Left lobe of liver (tissue), 2 donors: ENCODE measurements at regions not wholly inside any gene's neighbourhood (a gene's known extent, or its start where the extent isn't known, plus 50 kb on each side); places are given as distances from the start of the nearest gene placed in this dataset.
"Not testable (repeated sequence)": the region's sequence is repeated elsewhere in the genome, so short reads cannot be mapped to it uniquely, and the experiment has no call there.

Source experiments
- ATAC-seq: fragments of 200-7000 bp; cut with Tn5 transposase; one replicate; pipeline ENCODE4 v1.9.1; 2020; ENCODE audit warnings: mild to moderate bottlenecking, moderate library complexity
- DNase-seq: peaks from one replicate; pipeline ENCODE4 v3.0.0-alpha.2; 2020; ENCODE audit warnings: low spot score
- donor health status: DM: no; HTN: no; CAD: no; lungs with moderate emphysema.
- donor health status: DM: no; HTN: yes; CAD: no.

- DNase-seq (no peak), ATAC-seq (no peak)
Measured at GRCh38 chr10:81403451-81403850, 471.5 kb upstream of the NRG3 start.

- no peak for ATAC-seq
- no peak for DNase-seq
Measured at GRCh38 chr10:81405399-81405798, 469.6 kb upstream of the NRG3 start.

- DNase-seq: peak; percentile 49
- peak; percentile 87 for ATAC-seq
Measured at GRCh38 chr10:81414038-81414437, 461.0 kb upstream of the NRG3 start.

- no peak for DNase-seq
- no peak for ATAC-seq
Measured at GRCh38 chr10:81426722-81427121, 448.3 kb upstream of the NRG3 start.

- DNase-seq: no peak
- ATAC-seq: peak; percentile 96
Measured at GRCh38 chr10:81428456-81429134, 446.4 kb upstream of the NRG3 start.

- ATAC-seq: no peak
Measured at GRCh38 chr10:81439445-81439844, 435.5 kb upstream of the NRG3 start.

GRCh38 chr10:81441624-81442023 is 433.4 kb upstream of the NRG3 start:
- DNase-seq, ATAC-seq: not testable (repeated sequence)

More at GRCh38 chr10:81439445-81439844, 435.5 kb upstream of the NRG3 start:
- DNase-seq: no peak

GRCh38 chr10:81444242-81444929 is 430.6 kb upstream of the NRG3 start:
- ATAC-seq: no peak
- DNase-seq: no peak

- ATAC-seq: peak; percentile 77
- no peak for DNase-seq
Measured at GRCh38 chr10:81450651-81451050, 424.3 kb upstream of the NRG3 start.

- DNase-seq: no peak
- ATAC-seq: no peak
Measured at GRCh38 chr10:81472927-81473470, 402.0 kb upstream of the NRG3 start.

GRCh38 chr10:81473755-81474154 is 401.2 kb upstream of the NRG3 start:
- no peak for DNase-seq
- no peak for ATAC-seq

GRCh38 chr10:81479316-81479715 is 395.7 kb upstream of the NRG3 start:
- ATAC-seq: no peak
- DNase-seq: no peak

- ATAC-seq (no peak), DNase-seq (no peak)
Measured at GRCh38 chr10:81496626-81497025, 378.4 kb upstream of the NRG3 start.

- ATAC-seq: no peak
- DNase-seq: no peak
Measured at GRCh38 chr10:81498011-81498551, 376.9 kb upstream of the NRG3 start.

GRCh38 chr10:81502677-81503359 is 372.2 kb upstream of the NRG3 start:
- ATAC-seq (no peak), DNase-seq (no peak)

- not testable (repeated sequence) for DNase-seq
Measured at GRCh38 chr10:81505777-81506176, 369.2 kb upstream of the NRG3 start.

GRCh38 chr10:81514811-81515210 is 360.2 kb upstream of the NRG3 start:
- no peak for DNase-seq
- no peak for ATAC-seq

More at GRCh38 chr10:81505777-81506176, 369.2 kb upstream of the NRG3 start:
- ATAC-seq: not testable (repeated sequence)

GRCh38 chr10:81520688-81521087 is 354.3 kb upstream of the NRG3 start:
- DNase-seq (no peak), ATAC-seq (no peak)

GRCh38 chr10:81524467-81524866 is 350.5 kb upstream of the NRG3 start:
- DNase-seq (no peak), ATAC-seq (no peak)

- ATAC-seq: peak; percentile 52
Measured at GRCh38 chr10:81532403-81532802, 342.6 kb upstream of the NRG3 start.

GRCh38 chr10:81534991-81535390 is 340.0 kb upstream of the NRG3 start:
- ATAC-seq (no peak), DNase-seq (no peak)

More at GRCh38 chr10:81532403-81532802, 342.6 kb upstream of the NRG3 start:
- DNase-seq: no peak
